A673 (cell line): ENCODE measurements at regions not wholly inside any gene's neighbourhood (a gene's known extent, or its start where the extent isn't known, plus 50 kb on each side); places are given as distances from the start of the nearest gene placed in this dataset.

Source experiments
- BruUV-seq: library from RNA; stranded (reverse); fragments of 400-500 nt; replicated peaks from 2 replicates; lab custom pipeline; 2021; lab: Mats Ljungman, UMichigan
- CTCF ChIA-PET: fragments of 300-600 bp; sonication (Branson Sonifier 250); formaldehyde crosslinking; loops from one replicate; lab custom pipeline; 2022; ENCODE audit warnings: antibody characterized with exemption; lab: Charles Lee
- POLR2A ChIA-PET: fragments of 300-600 bp; sonication (Branson Sonifier 250); formaldehyde crosslinking; loops from one replicate; lab custom pipeline; 2022; ENCODE audit warnings: antibody characterized with exemption; ENCODE audit not compliant: low non-redundant PET; lab: Charles Lee
- DNase-seq: peaks from one replicate; pipeline ENCODE4 v3.0.0-alpha.2; 2015; ENCODE audit warnings: low spot score
- H3K27ac ChIP-seq: fragments of 200-600 bp; sonication (generic); 2 replicates; pipeline ENCODE4 v1.5.1; 2016; ENCODE audit warnings: mixed run types, low read depth, mild to moderate bottlenecking, mixed read lengths, antibody characterized with exemption, low read length; ENCODE audit not compliant: poor library complexity, severe bottlenecking
- H3K27me3 ChIP-seq: fragments of 200-600 bp; sonication (generic); replicated peaks from 2 replicates; pipeline ENCODE4 v1.6.1; 2017; ENCODE audit warnings: mixed run types, low read depth, mild to moderate bottlenecking, mixed read lengths, antibody characterized with exemption, low read length; ENCODE audit not compliant: insufficient read depth, poor library complexity
- H3K36me3 ChIP-seq: fragments of 200-600 bp; sonication (generic); 2 replicates; pipeline ENCODE4 v1.6.1; 2016; ENCODE audit warnings: mixed run types, mild to moderate bottlenecking, mixed read lengths, antibody characterized with exemption, low read length; ENCODE audit not compliant: insufficient read depth, poor library complexity, severe bottlenecking
- H3K4me1 ChIP-seq: fragments of 200-600 bp; sonication (generic); 2 replicates; pipeline ENCODE4 v1.6.1; 2017; ENCODE audit warnings: mixed run types, mild to moderate bottlenecking, mixed read lengths, antibody characterized with exemption, low read length; ENCODE audit not compliant: insufficient read depth, poor library complexity, severe bottlenecking
- H3K4me3 ChIP-seq: fragments of 200-600 bp; sonication (generic); 2 replicates; pipeline ENCODE4 v1.5.1; 2016; ENCODE audit warnings: low read depth, mixed run types, mild to moderate bottlenecking, mixed read lengths, low read length; ENCODE audit not compliant: poor library complexity, severe bottlenecking
- H3K9me3 ChIP-seq: fragments of 200-600 bp; sonication (generic); 2 replicates; pipeline ENCODE4 v1.6.1; 2016; ENCODE audit warnings: mixed run types, low read depth, mild to moderate bottlenecking, mixed read lengths, antibody characterized with exemption, low read length; ENCODE audit not compliant: poor library complexity, severe bottlenecking
- CTCF ChIP-seq: fragments of 300-800, 200-600 bp; sonication (generic); conservative IDR thresholded peaks from 2 replicates; pipeline ENCODE4 v1.5.1; 2017; ENCODE audit warnings: low read depth, mild to moderate bottlenecking, antibody characterized with exemption, low read length, moderate library complexity, mixed read lengths
- EZH2 ChIP-seq: fragments of 200-600 bp; sonication (generic); IDR thresholded peaks from 2 replicates; pipeline ENCODE4 v1.6.1; 2017; ENCODE audit warnings: borderline replicate concordance, low read depth, mild to moderate bottlenecking, mixed read lengths, antibody characterized with exemption, low read length; ENCODE audit not compliant: poor library complexity, severe bottlenecking
- intact Hi-C: fragments of 100-400 bp; cut with micrococcal nuclease; formaldehyde crosslinking; loops from one replicate; pipeline ENCODE4 v1.10.0; 2022; ENCODE audit not compliant: unreplicated experiment

DNA sequence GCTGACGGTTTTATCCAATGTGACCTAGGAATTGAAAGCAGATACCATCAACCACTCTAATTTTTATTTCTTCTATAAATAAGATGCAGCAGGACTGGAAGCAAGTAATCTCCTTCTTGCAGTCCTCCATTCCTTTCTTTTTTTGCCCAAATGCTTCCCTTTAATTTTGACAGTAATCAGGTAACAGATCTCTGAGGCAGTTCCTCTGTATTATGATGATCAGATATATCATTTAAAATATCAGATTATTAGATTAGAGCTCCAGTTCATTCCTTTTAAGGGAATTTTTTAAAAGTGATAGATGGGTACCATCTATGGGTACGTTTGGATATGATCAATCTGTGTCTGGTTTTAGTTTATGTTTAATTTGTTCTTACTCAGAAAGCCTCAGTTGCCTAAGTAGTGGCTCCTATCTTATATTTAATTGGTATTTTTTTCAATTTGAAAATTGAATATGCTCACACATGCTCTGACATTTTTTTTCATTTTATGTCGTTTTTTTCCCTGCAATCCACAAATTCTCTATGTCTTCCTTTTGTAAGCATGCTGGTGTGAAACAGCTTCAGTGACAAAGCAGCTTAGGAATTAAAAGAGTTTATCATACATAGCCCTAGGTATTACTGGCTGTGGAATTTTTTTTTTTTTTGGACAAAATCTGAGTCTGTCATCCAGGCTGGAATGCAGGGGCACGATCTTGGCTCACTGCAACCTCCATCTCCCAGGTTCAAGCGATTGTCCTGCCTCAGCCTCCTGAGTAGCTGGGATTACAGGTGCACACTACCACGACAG, 73.7 kb upstream of the ANK2 start:
- Histone ChIP-seq H3K9me3 (no peaks in the 10 kb centered on the region), H3K4me3 (no peak overlapping the region), H3K27me3 (no peaks in the 10 kb centered on the region), H3K36me3 (no peaks in the 10 kb centered on the region), H3K4me1 (peaks cover 37% of the 10 kb centered on the region), H3K27ac (no peak overlapping the region)
- ChIA-PET CTCF (interaction anchor here (0.7 kb wide), 1 partner anchor 36 kb away, joined by 5 read pairs; no protein-coding TSS in a partner anchor), POLR2A (no interaction called here)
- BruUV-seq, result no TSS peak
- TF ChIP-seq EZH2, result no peak
- intact Hi-C loops, result no loop called here
- DNase-seq, result no peak

DNA sequence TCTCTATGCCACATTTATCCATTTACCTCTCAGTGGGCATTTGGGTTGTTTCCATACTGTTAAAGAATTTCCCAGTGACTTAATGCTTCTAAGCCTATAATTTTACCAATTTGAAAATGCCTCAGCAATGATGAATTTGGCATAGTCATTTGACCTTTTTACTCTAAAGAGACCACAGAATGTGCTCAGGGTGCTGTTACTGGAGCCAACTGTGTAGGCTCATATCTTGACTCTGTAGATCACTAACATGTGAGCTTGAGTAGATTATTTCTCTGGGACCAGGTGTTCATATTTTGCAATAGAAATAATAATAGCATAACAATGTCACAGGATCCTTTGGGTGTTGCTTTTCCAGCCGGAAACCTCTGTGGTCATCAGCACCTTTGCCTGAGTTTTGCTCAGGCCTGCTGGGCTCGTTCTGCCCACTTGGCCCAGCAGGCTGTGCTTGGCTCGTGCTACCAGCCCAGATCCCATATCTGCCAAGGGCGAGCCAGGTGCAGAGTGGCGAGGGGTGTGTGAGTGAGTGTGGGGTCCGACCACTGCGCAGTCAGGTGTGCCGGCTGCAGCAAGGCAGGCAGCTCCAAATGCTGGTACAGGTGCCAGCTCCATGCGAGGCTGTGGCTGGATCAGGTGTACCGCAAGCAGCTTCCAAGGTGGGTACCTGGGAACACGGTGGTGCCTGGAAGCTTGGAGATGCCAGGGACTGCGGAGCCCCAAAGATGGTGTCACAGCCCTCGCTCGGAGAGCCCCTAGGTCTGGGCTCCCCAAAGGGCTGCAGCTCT, 70.6 kb upstream of the ANK2 start:
- H3K27me3 ChIP-seq, result no peaks in the 10 kb centered on the region
- POLR2A ChIA-PET, result no interaction called here
- DNase-seq, result no peak
- BruUV-seq, result no TSS peak
- H3K4me1 ChIP-seq, result peaks cover 30% of the 10 kb centered on the region
- intact Hi-C loops, result no loop called here
- H3K36me3 ChIP-seq, result no peaks in the 10 kb centered on the region
- H3K4me3 ChIP-seq, result no peak overlapping the region
- no peak for TF ChIP-seq EZH2
- H3K9me3 ChIP-seq, result no peaks in the 10 kb centered on the region
- no peak overlapping the region for H3K27ac ChIP-seq
- CTCF ChIA-PET, result no interaction called here

DNA sequence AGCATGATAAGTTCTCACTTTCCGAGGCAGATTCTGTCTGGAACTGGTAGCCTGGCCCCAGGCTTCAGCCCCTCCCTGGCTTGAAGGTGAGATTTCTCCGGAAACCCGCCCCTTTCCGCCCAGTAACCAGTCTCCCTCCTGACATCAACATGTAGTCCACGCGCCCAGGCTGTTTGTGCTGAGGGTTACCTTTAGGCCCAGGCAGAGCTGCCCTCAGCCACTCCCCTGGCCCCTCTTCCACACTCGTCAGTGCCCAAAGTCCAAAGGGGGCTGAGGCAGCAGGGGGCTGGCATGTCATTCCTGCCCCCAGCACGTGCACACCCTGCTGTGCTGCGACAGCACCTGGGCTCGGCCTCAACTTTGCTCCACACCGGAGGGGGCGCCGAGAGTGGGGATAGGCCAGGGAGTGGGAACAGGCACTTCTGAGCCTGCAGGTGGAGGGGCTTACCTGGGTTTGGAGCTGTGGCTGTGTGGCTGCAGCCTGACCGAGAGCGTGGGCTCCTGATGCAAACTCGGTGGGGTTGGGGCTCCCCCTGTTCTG, 69.5 kb upstream of the ANK2 start:
- ChIA-PET POLR2A (no interaction called here), CTCF (no interaction called here)
- Histone ChIP-seq H3K36me3 (no peaks in the 10 kb centered on the region), H3K27me3 (no peaks in the 10 kb centered on the region), H3K4me3 (no peak overlapping the region), H3K27ac (no peak overlapping the region), H3K9me3 (no peaks in the 10 kb centered on the region), H3K4me1 (peaks cover 19% of the 10 kb centered on the region)
- no peak for DNase-seq
- TF ChIP-seq CTCF (no peak), EZH2 (no peak)
- intact Hi-C loops, result no loop called here
- no TSS peak for BruUV-seq

DNA sequence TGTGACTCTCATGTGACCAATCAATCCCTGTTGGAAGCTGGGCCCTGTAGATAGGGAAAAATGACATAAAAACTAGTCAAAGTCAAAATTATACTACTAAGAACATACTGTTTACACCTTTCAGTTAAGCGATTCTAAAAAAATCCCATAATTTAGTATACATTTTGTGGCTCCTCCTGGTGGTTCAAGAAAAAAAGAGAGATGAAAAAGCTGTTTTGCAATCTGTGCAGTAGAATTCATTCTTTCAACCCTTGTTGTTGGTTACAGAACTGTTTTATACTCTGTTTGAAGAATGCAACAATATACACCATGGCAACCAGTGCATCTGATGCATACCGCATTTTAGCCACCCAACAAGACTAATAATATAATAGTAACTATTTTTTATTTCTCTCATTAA, 66.8 kb upstream of the ANK2 start:
- H3K27me3 ChIP-seq, result no peaks in the 10 kb centered on the region
- intact Hi-C loops, result no loop called here
- H3K27ac ChIP-seq, result no peak overlapping the region
- CTCF ChIA-PET, result no interaction called here
- no TSS peak for BruUV-seq
- TF ChIP-seq EZH2 (no peak), CTCF (peak; percentile 37; the same call in 1 of the 2 replicates)
- peak; percentile 21 for DNase-seq
- no peaks in the 10 kb centered on the region for H3K9me3 ChIP-seq
- H3K4me1 ChIP-seq, result peaks cover 6% of the 10 kb centered on the region
- H3K4me3 ChIP-seq, result no peak overlapping the region
- POLR2A ChIA-PET, result no interaction called here
- no peaks in the 10 kb centered on the region for H3K36me3 ChIP-seq
